H1 (cell line): ENCODE measurements at regions not wholly inside any gene's neighbourhood (a gene's known extent, or its start where the extent isn't known, plus 50 kb on each side); places are given as distances from the start of the nearest gene placed in this dataset.
A peak's percentile ranks its signal among the peaks of the same experiment; 100 is the strongest.

Experiments
- CTCF ChIA-PET: fragments of 300-600 bp; sonication (Branson Sonifier 250); formaldehyde crosslinking; loops from one replicate; lab custom pipeline; 2021; ENCODE audit not compliant: partially characterized antibody; lab: Charles Lee
- POLR2A ChIA-PET: fragments of 300-600 bp; sonication (Branson Sonifier 250); formaldehyde crosslinking; loops from one replicate; lab custom pipeline; 2021; ENCODE audit warnings: inconsistent platforms; ENCODE audit not compliant: partially characterized antibody; lab: Charles Lee
- DNase-seq, 2 experiments: peaks; one replicate each; pipeline versions ENCODE4 v3.0.0 to v3.0.0-alpha.2; 2010 to 2022; ENCODE audit warnings: low spot score in 2 of 2, low read depth in 1 of 2, mixed read lengths in 1 of 2
- FAIRE-seq: peaks from 2 replicates; lab custom pipeline; 2011; peaks lifted over from hg19 to GRCh38; lab: Jason Lieb, UNC
- H2AFZ ChIP-seq: 2 replicates; pipeline ENCODE4 v1.8.1; 2012; ENCODE audit warnings: low read length, inconsistent platforms
- H2AK5ac ChIP-seq: 2 replicates; pipeline ENCODE4 v1.6.1; 2013; ENCODE audit warnings: low read depth, low read length
- H2BK120ac ChIP-seq: replicated peaks from 2 replicates; pipeline ENCODE3; 2013; ENCODE audit warnings: low read depth, low read length, inconsistent platforms
- H2BK12ac ChIP-seq: 2 replicates; pipeline ENCODE4 v1.6.1; 2013; ENCODE audit warnings: low read depth, low read length
- H2BK15ac ChIP-seq: 2 replicates; pipeline ENCODE4 v1.6.1; 2013; ENCODE audit warnings: low read length
- H2BK20ac ChIP-seq: 2 replicates; pipeline ENCODE4 v1.6.1; 2013; ENCODE audit warnings: low read length
- H2BK5ac ChIP-seq: 2 replicates; pipeline ENCODE4 v1.6.1; 2013; ENCODE audit warnings: low read depth, low read length
- H3K14ac ChIP-seq: 2 replicates; pipeline ENCODE4 v1.6.1; 2013; ENCODE audit warnings: inconsistent platforms; ENCODE audit not compliant: insufficient read length
- H3K18ac ChIP-seq: 2 replicates; pipeline ENCODE4 v1.6.1; 2013; ENCODE audit warnings: low read length; ENCODE audit errors: extremely low read depth
- H3K23ac ChIP-seq: 2 replicates; pipeline ENCODE4 v1.6.1; 2013; ENCODE audit warnings: inconsistent platforms; ENCODE audit not compliant: insufficient read length
- H3K23me2 ChIP-seq: 2 replicates; pipeline ENCODE4 v1.6.1; 2013; ENCODE audit warnings: low read depth, low read length
- H3K27ac ChIP-seq: 2 replicates; pipeline ENCODE4 v1.6.1; 2011; ENCODE audit warnings: low read depth, low read length, inconsistent platforms
- H3K27me3 ChIP-seq, 4 experiments: replicated peaks in 1 of 4; 1 replicate in 1 of 4; 2 replicates in 3 of 4; pipeline versions ENCODE4 v1.6.1 to v1.8.1; 2011 to 2013; ENCODE audit warnings: low read length in 3 of 4, mild to moderate bottlenecking in 3 of 4, inconsistent platforms in 2 of 4, mixed read lengths in 2 of 4, moderate library complexity in 1 of 4; ENCODE audit not compliant: control insufficient read depth in 3 of 4, insufficient read depth in 3 of 4; ENCODE audit errors: extremely low read depth in 1 of 4
- H3K36me3 ChIP-seq, 4 experiments: 2 replicates each; pipeline versions ENCODE4 v1.6.1 to v1.8.1; 2011 to 2013; ENCODE audit warnings: mild to moderate bottlenecking in 4 of 4, low read length in 3 of 4, moderate library complexity in 2 of 4, control low read depth in 1 of 4, inconsistent platforms in 1 of 4; ENCODE audit not compliant: insufficient read depth in 4 of 4, control insufficient read depth in 2 of 4
- H3K4ac ChIP-seq: replicated peaks from 2 replicates; pipeline ENCODE3; 2013; ENCODE audit warnings: low read length, low read depth, mixed read lengths, inconsistent platforms; ENCODE audit not compliant: insufficient read length
- H3K4me1 ChIP-seq, 4 experiments: replicated peaks in 1 of 4; 1 replicate in 1 of 4; 2 replicates in 3 of 4; pipeline versions ENCODE4 v1.6.1 to v1.8.1; 2011 to 2013; ENCODE audit warnings: low read length in 3 of 4, inconsistent platforms in 2 of 4, mixed read lengths in 1 of 4; ENCODE audit not compliant: insufficient read depth in 4 of 4, control insufficient read depth in 3 of 4
- H3K4me2 ChIP-seq, 2 experiments: 2 replicates each; pipeline versions ENCODE4 v1.6.1 to v1.8.1; 2011 to 2013; ENCODE audit warnings: low read depth in 2 of 2, low read length in 2 of 2, control low read depth in 1 of 2, inconsistent platforms in 1 of 2, mild to moderate bottlenecking in 1 of 2; ENCODE audit not compliant: insufficient read depth in 1 of 2
- H3K4me3 ChIP-seq, 4 experiments: fragments of 200-600, 300-600 bp in 1 of 4; sonication (generic), shearing (Covaris generic), sonication (Bioruptor Twin) in 1 of 4; 2 replicates each; pipeline versions ENCODE4 v1.5.1 to v1.8.1; 2011 to 2016; ENCODE audit warnings: low read length in 4 of 4, low read depth in 3 of 4, control low read depth in 2 of 4, inconsistent platforms in 2 of 4, mild to moderate bottlenecking in 2 of 4, mixed read lengths in 1 of 4, moderate library complexity in 1 of 4; ENCODE audit not compliant: insufficient read depth in 2 of 4; ENCODE audit errors: extremely low read depth in 1 of 4
- H3K56ac ChIP-seq: replicated peaks from 2 replicates; pipeline ENCODE3; 2013; ENCODE audit warnings: low read depth, mild to moderate bottlenecking, mixed read lengths, low read length, inconsistent platforms; ENCODE audit not compliant: insufficient read length
- H3K79me1 ChIP-seq: 2 replicates; pipeline ENCODE4 v1.6.1; 2013; ENCODE audit warnings: low read depth, low read length, control low read depth
- H3K79me2 ChIP-seq, 2 experiments: 2 replicates each; pipeline versions ENCODE4 v1.6.1 to v1.8.1; 2012 to 2013; ENCODE audit warnings: low read length in 2 of 2, mild to moderate bottlenecking in 2 of 2, inconsistent platforms in 1 of 2; ENCODE audit not compliant: insufficient read depth in 2 of 2, control insufficient read depth in 1 of 2
- H3K9ac ChIP-seq, 4 experiments: replicated peaks in 1 of 4; 1 replicate in 1 of 4; 2 replicates in 3 of 4; pipeline versions ENCODE4 v1.6.1 to v1.8.1; 2011 to 2013; ENCODE audit warnings: low read depth in 3 of 4, low read length in 3 of 4, control low read depth in 2 of 4, mild to moderate bottlenecking in 2 of 4, moderate library complexity in 2 of 4, inconsistent platforms in 1 of 4; ENCODE audit errors: extremely low read depth in 1 of 4
- H3K9me3 ChIP-seq, 2 experiments: 2 replicates each; pipeline versions ENCODE4 v1.6.1 to v1.8.1; 2012 to 2013; ENCODE audit warnings: mild to moderate bottlenecking in 2 of 2, moderate library complexity in 2 of 2, control low read depth in 1 of 2, inconsistent platforms in 1 of 2, low read depth in 1 of 2, low read length in 1 of 2, mixed read lengths in 1 of 2; ENCODE audit not compliant: insufficient read depth in 2 of 2
- H4K20me1 ChIP-seq, 2 experiments: replicated peaks in 1 of 2; 2 replicates each; pipeline versions ENCODE3 to v1.8.1; 2011 to 2013; ENCODE audit warnings: inconsistent platforms in 2 of 2, low read length in 2 of 2, mild to moderate bottlenecking in 1 of 2; ENCODE audit not compliant: insufficient read depth in 2 of 2, control insufficient read depth in 1 of 2
- H4K5ac ChIP-seq: 2 replicates; pipeline ENCODE4 v1.6.1; 2013; ENCODE audit warnings: low read length, low read depth, mixed read lengths, inconsistent platforms; ENCODE audit not compliant: insufficient read length
- H4K8ac ChIP-seq: 2 replicates; pipeline ENCODE4 v1.8.0; 2013; ENCODE audit warnings: mild to moderate bottlenecking, moderate library complexity, low read length, inconsistent platforms; ENCODE audit not compliant: insufficient read depth; ENCODE audit errors: extremely low read depth
- H4K91ac ChIP-seq: replicated peaks from 2 replicates; pipeline ENCODE3; 2013; ENCODE audit warnings: low read length, mixed read lengths, inconsistent platforms; ENCODE audit not compliant: insufficient read length
- CHD2 ChIP-seq: IDR thresholded peaks from 2 replicates; pipeline ENCODE4 v1.6.1; 2012; ENCODE audit warnings: low read length, improper control_type of control experiment
- JUND ChIP-seq: IDR thresholded peaks from 2 replicates; pipeline ENCODE4 v1.6.1; 2011; ENCODE audit warnings: mild to moderate bottlenecking, improper control_type of control experiment, low read length
- TAF7 ChIP-seq: optimal IDR thresholded peaks from 2 replicates; pipeline ENCODE3; 2011; ENCODE audit warnings: low read depth, mild to moderate bottlenecking, inconsistent platforms, low read length, moderate library complexity, borderline replicate concordance
- WGBS, 2 experiments: shearing (Covaris generic) in 1 of 2; methylation state at CpG; one replicate each; pipeline versions ENCODE4 v1.1.6 to v1.1.7; 2013 to 2015; ENCODE audit warnings: low lambda C conversion rate in 2 of 2, mixed read lengths in 2 of 2, inconsistent platforms in 1 of 2, low coverage in 1 of 2, missing lambda C conversion rate in 1 of 2; ENCODE audit not compliant: insufficient replicate concordance in 2 of 2, insufficient coverage in 1 of 2, insufficient read length in 1 of 2; ENCODE audit errors: extremely low coverage in 1 of 2, missing lambda C conversion rate in 1 of 2; 5-methylcytosine and 5-hydroxymethylcytosine counted together
- TF ChIP-seq, protein P1 (sequence below): IDR thresholded peaks from 2 replicates; pipeline ENCODE4 v1.6.1; 2012; ENCODE audit warnings: inconsistent platforms

DNA sequence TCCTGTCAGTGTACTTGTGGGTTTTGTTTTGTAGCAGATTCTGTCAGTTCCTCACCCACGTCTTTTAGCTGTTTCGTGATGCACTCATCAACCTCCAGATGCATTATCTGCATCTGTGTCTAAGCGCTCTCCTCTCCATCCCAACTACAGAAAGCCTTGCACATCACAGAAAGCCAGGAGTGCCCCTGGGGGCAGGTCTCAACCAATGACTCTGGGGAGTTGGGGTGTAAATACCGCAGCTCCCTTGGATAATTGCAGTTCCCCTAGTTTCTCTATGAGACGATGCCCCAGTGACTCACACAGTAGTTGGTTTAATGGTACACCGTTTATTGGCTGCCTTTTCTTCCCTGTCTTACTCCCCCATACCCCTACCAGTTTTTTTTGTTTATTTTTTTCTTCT, 158.1 kb downstream of the SOX4 start:
- no peak overlapping the region for H3K56ac ChIP-seq
- H4K5ac ChIP-seq = no peak overlapping the region
- H3K4ac ChIP-seq = no peak overlapping the region
- H2AK5ac ChIP-seq = no peak overlapping the region
- no peaks in the 10 kb centered on the region for H3K9me3 ChIP-seq
- 0 out of 4 replicates have a peak overlapping the region, but pooled peaks of 1 of the 2 experiments have one; percentile 42 for H3K4me2 ChIP-seq
- H4K8ac ChIP-seq = no peak overlapping the region
- H2BK12ac ChIP-seq = no peak overlapping the region
- H3K14ac ChIP-seq = no peak overlapping the region
- peaks cover 0 to 40% (median 29%) of the 10 kb centered on the region in 4 experiments; a peak in 6 of 7 replicates for H3K4me1 ChIP-seq
- ChIA-PET POLR2A (interaction anchor here (1.1 to 1.5 kb wide), 2 partner anchors 12 to 159 kb away, joined by 3 to 4 read pairs; partner anchors contain the start of gene SOX4), CTCF (interaction anchor here (1.2 kb wide), 1 partner anchor 10 kb away, joined by 3 read pairs; no protein-coding TSS in a partner anchor)
- no peak overlapping the region for H3K18ac ChIP-seq
- no peak overlapping the region for H3K27ac ChIP-seq
- H3K79me1 ChIP-seq = peaks cover 3% of the 10 kb centered on the region; the same call in 1 of the 2 replicates
- no peak for DNase-seq
- no peak overlapping the region for H2AFZ ChIP-seq
- H2BK5ac ChIP-seq = no peak overlapping the region
- no peak overlapping the region for H2BK120ac ChIP-seq
- no peak overlapping the region for H3K9ac ChIP-seq
- no peak overlapping the region for H2BK20ac ChIP-seq
- H4K20me1 ChIP-seq = peaks cover 2 to 7% of the 10 kb centered on the region in 2 experiments
- no peaks in the 10 kb centered on the region; the same call in 1 of the 2 replicates for H3K23me2 ChIP-seq
- H3K27me3 ChIP-seq = no peaks in the 10 kb centered on the region
- peaks cover 23 to 98% of the 10 kb centered on the region in 2 experiments for H3K79me2 ChIP-seq
- no peak for FAIRE-seq
- peaks cover 0 to 13% (median 2%) of the 10 kb centered on the region in 4 experiments; a peak in 3 of 8 replicates for H3K36me3 ChIP-seq
- H4K91ac ChIP-seq = no peak overlapping the region
- peak overlapping the region; percentile 48; the same call in 1 of the 2 replicates for H2BK15ac ChIP-seq
- no peak for TF ChIP-seq JUND
- TF ChIP-seq CHD2 = no peak
- no peak for TF ChIP-seq TAF7
- TF ChIP-seq, protein P1, sequence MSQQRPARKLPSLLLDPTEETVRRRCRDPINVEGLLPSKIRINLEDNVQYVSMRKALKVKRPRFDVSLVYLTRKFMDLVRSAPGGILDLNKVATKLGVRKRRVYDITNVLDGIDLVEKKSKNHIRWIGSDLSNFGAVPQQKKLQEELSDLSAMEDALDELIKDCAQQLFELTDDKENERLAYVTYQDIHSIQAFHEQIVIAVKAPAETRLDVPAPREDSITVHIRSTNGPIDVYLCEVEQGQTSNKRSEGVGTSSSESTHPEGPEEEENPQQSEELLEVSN = no peak
- WGBS, 2 experiments = 74% methylated on average over 6 of the region's 6 CpGs; no CpG with 5 or more reads in 1 of the 2 experiments
- no peak overlapping the region for H3K4me3 ChIP-seq
- H3K23ac ChIP-seq = no peak overlapping the region
